ENCODE measurements at regions not wholly inside any gene's neighbourhood (a gene's known extent, or its start where the extent isn't known, plus 50 kb on each side); places are given as distances from the start of the nearest gene placed in this dataset.
A peak's percentile ranks its signal among the peaks of the same experiment; 100 is the strongest.

DNA sequence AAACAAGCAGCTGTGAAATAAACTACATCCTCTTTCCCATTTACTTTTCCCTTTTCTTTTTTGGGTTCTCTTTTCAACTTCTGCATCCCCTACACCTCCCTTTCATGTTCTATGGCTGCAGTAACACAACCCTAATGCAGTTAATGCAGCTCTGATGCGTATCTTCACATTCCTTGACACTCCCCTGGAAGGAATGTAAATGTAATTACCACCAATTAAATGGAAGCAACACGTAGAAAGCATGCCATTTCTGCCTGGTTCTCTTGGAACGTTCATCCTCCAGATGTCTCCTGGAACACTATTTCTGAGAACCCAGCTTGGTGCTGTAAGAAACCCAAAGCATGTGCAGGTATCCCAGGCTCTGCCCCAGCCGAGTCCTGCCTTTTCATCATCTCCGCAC, 166.8 kb upstream of the FREM2 start:
- DNase-seq: no peak

DNA sequence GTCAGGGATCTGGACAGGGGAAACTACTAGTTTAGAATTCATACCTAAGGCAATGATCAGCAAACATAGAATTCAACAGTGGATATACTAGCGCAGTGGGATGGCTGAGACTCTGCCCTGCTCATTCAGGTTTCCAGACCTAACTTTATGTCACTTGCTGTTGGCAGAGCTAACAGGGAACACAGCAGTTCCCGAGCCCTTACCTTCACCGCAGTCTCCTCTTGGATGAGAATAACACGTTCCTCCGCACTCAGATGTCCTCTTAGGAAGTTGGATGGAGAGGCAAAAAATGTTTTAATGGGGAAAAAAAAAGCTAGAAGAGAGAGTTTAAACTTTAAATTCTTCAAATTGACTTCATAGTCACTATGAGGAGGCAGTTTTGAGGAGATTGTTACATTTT, 159.7 kb upstream of the FREM2 start:
- no peak for DNase-seq

DNA sequence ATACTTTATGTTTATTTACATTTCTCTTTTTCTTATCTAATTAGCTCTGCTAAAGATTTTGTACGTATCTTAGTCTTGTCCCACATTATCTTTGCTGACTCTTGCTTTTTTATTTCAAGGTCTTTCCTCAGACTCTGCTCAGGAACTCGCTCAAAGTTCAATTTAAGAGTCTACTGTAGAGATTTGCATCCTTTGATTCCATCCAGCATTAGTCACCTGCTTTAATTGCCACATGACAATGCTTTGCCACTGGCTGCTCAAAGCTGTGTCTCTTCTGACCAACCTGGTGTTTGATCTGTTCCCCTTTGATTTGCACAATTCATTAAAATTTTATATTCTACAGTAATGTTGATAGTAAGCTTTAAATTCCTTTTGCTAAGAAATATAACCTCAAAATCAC, 157.9 kb upstream of the FREM2 start:
- no peak for DNase-seq

DNA sequence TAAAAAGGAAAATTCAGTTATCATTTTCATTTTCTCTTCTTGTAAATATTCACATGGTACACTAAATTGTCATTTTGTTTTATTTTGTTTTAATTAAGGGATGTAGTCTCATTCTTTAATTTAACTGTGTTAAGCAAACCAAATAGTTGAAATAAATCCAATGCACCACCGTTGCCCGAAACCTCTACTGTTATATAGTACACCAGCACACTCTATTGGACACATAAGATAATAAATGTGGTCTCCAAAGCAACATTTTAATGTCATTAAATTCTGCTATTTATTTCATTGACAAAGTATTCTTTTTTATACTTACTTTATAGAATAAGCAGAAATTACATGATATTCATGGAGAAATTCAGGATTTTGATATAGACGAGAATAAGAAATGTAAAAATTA, 156.4 kb upstream of the FREM2 start:
- no peak for DNase-seq

DNA sequence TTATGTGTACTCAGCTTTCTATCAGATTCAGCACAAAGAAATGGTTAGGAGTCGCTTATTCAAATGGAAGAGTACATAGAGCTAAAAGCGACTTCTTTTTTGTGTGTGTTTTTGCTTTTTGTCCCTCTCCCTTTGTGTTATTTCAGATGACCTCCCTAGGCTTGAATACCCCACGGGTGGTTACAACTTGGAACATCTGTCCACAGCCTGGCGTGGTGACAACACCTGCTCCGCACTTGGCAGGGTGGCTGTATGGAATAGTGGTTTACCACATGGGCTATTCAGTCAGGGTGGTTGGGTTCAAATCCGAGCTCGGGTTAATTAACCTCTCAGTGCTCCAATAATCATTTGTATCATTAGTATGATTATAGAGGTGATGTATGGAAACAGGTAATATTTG, 151.6 kb upstream of the FREM2 start:
- no peak for DNase-seq

DNA sequence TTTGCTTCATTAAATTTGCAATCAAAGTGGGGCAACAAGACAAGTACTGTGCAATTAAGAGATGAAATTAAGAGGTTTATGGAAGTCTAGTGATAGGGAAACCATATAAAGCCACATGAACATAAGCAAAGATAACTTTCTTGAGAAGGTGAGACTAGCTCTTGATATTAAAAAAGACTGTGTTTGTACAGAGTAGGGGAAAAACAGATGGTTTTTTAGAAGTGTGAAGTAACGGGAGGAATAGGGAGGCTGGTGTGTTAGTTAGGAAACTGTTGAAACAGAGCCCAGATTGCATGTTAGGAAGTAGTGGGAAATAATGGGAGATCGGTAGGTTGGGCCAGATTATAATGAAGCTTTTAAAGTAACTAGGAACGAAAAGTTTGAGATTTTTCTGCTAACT, 149.8 kb upstream of the FREM2 start:
- no peak for DNase-seq

DNA sequence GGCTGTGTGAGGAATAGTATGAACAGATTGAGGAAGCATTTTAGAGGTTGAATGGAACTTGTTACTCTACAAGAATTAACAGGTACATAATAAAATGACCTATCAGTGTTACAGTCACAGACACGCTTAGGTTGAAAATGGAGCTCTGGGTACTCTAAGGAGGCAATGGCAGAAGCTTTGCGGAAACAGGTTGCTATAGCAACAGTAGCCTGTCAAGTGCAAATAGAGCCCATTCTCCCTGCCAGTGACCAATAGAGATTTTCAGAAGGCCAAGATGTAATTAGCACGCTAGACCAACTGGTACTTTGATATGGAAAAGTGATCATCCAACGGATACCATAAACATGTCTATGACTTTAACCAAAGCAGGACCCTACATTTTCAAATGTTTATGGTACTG, 148.5 kb upstream of the FREM2 start:
- DNase-seq: no peak

DNA sequence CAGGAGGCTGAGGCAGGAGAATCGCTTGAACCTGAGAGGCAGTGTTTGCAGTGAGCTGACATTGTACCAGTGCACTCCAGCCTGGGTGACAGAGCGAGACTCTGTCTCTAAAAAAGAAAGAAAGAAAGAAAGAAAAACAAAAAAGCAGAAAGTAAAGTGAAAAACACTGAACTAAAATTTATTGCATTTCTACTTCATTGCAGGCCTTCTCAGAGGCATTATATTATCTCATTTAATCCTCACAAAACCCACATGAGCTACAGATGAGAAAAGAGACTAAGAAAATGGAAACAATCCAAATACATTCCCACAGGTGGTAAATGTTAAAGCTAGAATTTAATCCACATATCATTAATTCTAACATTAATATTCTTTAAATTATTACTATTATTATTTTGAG, 147.2 kb upstream of the FREM2 start:
- no peak for DNase-seq

DNA sequence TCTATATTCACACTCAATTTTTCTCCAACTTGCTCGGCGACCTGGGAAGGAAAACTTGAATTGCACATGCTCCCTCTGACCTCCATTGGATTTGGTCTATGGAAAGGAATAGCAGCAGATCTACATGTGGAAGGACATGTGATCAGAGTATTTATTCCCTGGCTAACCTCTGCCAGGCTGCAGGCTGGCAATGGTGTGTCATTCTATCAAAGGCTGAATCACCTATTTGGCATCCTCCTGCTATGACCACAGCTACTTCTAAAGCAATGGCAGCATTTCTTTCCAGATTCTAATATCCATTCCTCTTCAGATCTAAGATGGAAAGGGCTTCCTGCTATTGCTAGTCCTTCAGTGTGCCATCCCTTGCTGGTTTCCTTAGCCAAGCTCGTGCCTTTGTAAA, 144.3 kb upstream of the FREM2 start:
- DNase-seq: no peak

DNA sequence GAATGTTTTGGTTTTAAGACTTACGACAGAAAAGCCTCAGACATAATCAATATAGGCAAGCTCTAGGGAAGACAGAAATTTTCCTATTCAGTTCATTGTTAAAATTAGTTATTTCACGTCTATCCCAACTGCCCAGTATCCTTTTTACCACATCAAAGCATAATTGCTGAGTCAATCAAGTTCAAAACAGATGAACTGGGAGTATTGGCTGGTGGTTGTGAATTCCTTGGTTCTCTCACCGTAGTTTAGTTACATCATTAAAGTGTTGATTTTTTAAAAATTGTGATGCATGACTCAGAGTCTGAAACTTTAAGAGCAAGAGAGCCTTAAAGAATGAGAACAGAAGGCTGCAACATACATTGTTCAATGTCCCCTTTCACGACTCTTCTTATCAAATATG, 143.3 kb upstream of the FREM2 start:
- no peak for DNase-seq

DNA sequence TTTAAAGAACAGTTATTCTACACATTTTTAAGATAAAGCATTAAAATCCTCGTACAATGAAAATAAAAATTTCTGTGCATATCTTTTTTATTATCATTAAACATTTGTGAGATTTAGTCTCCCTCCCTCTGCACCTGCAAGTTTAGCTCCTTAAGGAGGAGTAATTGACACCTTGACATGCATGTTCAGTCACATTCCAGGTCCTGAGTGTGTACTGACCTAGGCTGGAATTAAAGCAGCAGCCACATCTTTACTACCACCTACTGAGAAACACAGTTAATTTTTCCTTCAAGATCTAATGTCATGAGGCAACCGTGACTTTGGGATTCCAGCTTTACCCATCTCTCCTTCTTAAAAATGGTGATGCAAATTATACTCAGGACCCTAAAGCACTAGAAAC, 123.1 kb upstream of the FREM2 start:
- no peak for DNase-seq

DNA sequence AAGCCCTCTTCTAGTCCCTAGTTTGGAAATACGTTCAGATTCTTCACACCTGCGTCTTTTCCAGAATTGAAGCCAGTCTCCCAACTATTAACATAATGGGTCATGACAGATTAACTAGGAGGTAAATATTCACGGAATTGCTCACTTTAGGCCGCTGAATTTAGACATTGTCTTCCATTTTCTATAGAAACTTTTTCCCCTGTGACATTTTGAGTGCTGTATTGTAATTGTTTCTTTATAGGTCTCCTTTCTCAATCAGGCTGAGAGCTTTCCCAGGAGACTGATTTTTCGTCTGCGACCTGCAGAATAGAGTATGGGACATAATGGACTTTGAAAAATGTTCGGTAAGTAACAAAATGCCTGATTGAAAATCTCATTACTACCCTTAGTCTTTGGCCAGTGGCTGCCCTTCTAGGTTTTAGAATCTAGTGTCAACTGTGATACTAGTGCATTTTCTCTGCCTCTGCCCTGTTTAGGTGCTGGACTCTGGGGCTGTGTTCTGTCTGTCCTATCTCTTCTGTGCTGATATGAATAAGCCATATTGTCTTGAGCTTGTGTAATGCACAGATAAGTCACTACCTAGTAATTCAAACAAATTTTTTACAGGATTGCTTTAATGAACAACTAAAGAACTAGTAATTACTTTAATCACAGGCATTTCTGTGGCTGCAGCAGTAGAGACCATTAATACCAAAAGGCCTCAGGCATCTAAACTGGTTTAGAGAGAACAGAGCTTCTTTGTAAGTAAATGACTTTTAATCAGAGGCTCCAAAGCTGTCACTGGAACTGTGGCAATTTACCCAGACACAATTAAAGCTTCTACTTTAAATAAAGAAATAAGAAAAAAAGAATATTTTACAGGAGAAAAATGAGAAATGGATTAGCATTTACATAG, 122.4 kb upstream of the FREM2 start:
- DNase-seq: no peak

DNA sequence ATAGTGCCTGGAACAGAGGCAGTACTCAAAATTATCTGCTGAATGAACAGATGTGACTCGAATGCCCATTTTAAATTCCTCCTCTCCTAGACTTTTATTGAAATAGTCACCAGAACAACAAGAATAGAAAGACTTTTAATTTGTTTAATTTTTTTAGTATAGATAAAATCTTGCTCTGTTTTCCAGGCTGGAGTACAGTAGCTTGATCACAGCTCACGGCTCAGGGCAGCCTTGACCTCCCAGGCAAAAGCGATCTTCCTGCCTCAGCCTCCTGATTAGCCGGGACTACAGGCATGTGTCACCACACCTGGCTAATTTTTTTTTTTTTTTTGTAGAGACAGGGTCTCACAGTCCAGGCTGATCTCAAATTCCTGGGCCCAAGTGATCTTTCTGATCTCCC, 120.9 kb upstream of the FREM2 start:
- DNase-seq: no peak

DNA sequence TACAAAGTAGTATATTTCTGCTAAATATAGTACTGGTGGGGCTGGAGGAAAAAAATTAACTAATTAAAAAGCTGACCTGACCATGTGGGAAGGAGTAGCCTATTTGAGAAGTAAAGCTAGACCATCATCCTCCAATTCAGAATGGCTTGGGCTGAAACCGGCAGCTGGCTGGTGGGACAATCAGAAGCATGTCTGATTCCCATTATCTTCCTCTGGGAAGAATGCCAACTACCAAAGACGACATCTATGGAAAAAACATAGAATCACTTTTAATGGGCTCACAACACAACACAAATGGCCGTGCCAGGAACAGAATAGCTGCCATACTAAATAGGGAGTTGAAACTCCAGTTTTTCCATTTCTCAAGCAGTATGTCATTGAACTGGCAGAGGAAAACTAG, 120.4 kb upstream of the FREM2 start:
- DNase-seq: no peak

DNA sequence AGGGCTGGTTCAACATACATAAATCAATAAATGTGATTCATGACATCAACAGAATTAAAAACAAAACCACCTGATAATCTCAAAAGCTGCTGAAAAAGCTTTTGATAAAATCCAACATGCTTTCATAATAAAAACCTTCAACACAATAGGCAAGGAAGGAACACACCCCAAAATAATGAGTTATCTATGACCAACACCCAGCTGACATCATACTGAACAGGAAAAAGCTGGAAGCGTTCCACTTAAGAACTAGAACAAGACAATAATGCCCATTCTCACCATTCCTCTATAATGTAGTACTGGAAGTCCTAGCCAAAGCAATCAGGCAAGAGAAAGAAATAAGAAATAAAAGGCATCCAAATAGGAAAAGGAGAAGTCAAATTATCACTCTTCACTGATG, 116.2 kb upstream of the FREM2 start:
- no peak for DNase-seq

DNA sequence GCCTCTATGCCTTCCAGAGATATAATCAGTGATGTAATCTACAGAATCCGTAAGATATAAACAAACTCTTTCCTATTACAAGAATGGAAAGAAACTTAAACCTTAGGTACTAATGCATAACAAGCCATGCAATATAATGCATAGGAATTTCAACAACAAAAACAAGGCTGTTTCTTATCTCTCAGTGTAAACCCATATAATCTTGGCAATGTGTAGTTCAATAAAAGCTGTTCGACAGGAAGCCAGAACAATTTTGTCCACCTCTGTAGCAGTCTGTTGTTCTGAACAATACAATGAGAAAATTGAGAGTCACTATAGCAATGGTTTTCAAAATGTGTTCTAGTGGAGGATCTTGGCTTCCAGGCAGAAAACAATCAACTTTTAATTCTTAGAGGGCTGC, 111.5 kb upstream of the FREM2 start:
- DNase-seq: no peak

DNA sequence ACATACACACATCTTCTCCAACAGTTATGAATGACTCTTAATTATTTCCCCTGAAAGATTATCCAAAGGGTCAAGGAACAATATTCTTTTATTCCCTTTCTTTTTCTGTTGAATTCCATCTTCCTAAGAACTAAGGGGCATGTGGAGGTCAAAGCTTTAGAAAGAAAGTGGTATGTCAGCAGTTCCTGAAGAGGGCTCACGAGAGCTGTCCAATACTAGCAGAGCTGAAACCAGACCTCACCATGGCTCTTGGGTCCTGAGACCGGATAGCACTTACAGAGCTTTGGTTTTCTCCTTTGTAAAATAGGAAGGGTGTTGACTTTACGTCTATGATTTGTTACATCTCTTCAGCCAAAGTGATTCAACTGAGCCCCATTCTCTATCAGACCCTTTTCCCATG, 109.8 kb upstream of the FREM2 start:
- no peak for DNase-seq

DNA sequence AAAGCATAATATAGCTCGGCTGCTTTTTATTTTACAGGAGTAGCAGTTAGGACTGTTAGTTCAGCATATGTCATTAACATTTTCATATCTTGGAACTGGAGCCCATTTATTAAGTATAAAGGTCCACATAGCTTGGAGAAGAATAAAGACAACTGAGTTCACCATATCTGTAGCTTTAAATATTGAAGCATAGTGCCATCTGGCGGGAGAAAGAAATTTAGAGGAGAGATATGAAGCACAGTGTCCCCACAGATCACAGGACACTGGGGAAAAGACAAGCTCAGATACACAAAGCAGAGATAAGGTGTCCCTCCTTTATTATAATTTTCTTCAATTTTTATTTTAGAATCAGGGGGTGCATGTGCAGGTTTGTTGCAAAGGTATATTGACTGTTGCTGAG, 104.7 kb upstream of the FREM2 start:
- no peak for DNase-seq

DNA sequence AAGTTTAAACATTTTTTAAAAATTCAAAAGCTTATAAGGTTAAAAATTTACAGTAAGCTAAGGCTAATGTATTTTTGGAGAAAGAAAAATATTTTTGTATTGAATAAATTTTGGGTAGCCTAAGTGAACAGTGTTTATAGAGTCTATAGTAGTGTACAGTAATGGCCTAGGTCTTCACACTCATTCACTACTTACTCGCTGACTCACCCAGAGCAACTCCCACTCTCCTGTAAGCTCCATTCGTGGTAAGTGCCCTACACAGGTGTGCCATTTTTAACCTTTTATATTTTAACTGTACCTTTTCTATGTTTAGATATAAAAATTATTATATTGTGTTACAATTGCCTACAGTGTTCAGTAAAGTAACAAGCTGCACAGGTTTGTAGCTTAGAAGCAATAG, 96.6 kb upstream of the FREM2 start:
- no peak for DNase-seq

DNA sequence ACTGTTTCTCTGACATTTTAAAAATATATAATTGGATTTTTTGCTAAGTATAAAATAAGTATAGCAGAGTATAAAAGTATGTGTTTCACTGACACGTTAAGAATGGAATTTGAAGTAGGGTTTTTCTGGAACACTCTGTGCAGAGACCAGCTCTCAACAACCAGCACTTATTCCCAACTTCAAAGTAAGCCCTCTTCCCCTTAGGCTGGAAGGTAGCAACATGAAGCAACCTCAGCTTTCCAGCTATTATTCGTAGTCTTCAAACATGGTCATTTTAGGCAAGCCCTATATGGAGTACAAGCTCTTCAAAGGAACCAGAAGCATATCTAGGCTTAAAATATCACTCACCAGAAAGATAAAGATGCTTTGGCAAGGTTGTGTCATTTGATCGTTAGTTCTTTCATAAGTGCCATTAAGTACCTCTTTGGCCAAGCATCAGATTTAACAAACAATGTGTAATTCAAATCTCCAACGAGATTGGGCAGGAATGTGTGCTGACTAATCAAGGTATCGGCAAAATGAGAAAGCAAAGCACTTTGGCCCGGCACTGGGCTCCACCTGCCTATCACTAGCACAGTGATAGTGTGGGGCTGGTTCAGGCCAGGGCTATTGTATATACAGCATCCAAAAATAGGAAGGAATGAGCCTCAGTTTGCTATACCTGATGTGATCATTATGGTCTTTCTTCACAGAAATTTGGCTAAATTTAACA, 95.9 kb upstream of the FREM2 start:
- peak; percentile 85 for DNase-seq

DNA sequence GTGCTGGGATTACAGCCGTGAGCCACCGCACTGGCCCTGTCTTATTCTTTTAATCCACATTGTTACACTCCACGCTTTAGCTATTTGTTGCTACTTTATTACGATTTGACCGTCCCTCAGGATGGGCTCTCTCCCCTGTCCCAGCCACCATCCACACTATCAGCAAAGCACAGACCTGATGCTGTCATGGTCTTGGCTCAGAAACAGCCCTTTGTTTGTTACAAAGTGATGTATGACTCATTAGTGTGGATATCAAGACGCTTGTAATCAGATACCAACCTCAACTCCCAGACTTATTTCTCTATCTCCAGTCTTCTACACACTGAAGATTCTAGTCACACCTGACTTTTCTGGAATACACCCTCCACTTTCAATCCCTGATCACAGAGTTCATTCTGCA, 84.6 kb upstream of the FREM2 start:
- DNase-seq: no peak

DNA sequence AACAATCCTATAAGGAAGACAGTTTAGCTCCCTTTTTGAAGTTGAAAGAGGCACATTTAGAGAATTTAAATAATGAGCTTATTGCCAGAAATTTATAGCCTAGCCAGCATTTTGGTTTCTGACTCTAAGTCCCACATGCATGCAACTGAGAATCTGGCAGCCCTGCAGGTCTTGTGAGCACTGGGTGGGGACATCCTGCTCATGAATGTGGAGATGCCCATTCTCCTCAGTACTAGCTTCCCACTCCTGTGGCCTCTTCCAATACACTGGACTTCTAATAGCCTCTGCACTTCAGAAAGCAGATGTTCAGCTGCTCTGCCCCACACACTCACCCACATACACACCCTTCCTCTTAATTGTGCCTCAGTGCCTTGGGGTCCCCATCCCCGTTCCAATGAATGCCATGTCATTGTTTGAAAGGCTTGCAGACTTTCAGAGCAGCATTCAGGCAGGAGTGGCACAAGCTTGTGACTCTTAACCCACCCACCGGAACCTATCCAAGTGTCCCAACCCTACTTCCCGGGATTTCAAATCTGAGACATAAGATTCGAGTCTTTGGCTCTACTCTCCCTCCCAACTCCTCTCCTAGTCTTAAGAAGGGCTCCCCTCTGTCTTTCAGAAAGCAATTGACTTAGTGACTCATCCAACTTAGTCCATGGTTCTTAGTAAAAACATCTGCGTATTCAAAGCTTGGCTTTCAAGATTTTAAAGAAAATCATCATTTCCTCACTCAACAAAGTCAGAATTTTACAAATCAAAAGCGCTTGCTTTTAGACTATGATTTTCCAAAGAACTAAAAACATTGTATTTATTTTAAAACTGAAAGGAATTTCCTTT, 80.0 kb upstream of the FREM2 start:
- DNase-seq: no peak

DNA sequence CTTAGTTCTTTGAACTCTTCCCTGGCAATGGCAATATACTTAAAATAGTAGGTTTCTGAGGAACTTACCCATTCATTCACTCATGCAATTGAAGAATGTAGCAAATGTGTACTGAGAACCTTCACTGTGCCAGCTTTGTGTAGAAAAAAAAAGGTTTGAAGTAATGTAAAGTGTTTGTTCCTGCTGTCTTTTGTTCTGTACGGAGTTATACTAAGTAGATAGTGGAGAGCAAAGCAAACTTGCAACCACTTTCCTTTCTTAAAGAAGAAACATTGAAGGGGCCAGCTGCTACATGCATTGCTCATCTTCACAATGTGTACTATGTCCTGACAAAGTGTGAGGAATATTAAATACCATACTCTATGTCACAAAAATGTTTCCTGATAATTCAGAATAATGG, 68.9 kb upstream of the FREM2 start:
- DNase-seq: no peak

DNA sequence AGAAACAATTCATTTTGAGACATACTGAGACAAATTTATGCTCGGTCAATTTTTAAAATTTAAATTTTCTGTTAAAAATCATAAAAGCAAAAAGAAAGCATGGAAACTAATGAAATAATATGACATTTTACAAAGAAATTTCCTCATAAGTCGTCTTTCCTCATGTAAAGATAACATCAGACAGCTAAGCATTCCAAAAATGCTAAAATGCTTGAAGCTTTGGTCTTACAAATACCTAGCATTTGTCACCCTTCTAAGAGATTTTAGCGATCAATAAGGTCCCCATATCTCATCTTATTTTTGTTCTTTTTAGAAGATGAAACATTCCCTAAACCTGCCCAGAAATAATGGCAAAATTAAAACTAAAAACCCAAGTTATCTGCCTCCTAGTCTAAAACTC, 68.5 kb upstream of the FREM2 start:
- no peak for DNase-seq

Data from DMS79 treated with DMSO at 0.1 percent for 48 hours (cell line).